SHP77 (cell line): ENCODE measurements at regions not wholly inside any gene's neighbourhood (a gene's known extent, or its start where the extent isn't known, plus 50 kb on each side); places are given as distances from the start of the nearest gene placed in this dataset.

Experiments
- DNase-seq, 2 experiments: peaks; one replicate each; lab custom pipeline; 2025; lab: John Stamatoyannopoulos, UW

- DNase-seq: no peak
These were observed 1558.9 kb downstream of the FAM181B start for GRCh38 chr11:81174646-81175330.

DNA sequence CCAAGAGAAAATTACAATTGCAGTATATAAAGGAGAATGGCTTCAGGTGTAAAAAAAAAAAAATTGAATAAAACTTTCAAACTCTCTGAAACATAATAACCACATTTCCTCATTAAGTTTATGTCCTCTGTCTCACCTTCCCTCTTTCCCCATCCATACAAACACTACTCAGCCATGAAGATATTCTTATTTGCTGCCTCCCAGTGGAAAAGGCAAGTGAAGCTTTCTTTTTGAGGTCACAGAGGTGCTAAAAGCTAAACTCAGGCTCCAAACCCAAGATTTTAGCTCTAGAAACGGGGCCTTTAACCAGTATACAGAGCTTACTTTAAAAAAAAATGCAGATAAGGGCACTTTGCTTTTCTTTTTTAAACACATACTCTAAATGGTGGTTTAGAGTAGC, 1568.5 kb downstream of the FAM181B start:
- no peak for DNase-seq

- no peak for DNase-seq
These were observed 1573.8 kb downstream of the FAM181B start for GRCh38 chr11:81159900-81160299.

DNA sequence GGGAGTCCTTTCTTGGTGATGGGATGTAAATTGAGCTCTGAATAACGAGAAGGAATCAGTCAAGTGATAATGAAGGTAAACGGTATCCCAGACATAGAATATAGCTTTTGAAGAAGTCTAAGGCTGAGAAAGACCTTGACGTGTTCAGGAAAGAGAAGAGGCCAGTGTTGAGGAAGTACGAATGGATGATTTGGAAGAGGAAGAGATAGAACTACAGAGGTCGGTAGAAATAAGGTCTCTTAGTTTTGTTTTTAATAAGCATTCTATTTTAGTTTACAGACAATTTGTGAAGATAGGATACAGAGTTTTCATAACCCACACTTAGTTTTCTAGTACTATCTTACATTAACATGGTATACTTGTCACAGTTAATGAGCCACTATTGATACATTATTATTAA, 1598.1 kb downstream of the FAM181B start:
- DNase-seq: no peak

GRCh38 chr11:81129618-81130017, 1604.0 kb downstream of the FAM181B start:
- no peak for DNase-seq

DNA sequence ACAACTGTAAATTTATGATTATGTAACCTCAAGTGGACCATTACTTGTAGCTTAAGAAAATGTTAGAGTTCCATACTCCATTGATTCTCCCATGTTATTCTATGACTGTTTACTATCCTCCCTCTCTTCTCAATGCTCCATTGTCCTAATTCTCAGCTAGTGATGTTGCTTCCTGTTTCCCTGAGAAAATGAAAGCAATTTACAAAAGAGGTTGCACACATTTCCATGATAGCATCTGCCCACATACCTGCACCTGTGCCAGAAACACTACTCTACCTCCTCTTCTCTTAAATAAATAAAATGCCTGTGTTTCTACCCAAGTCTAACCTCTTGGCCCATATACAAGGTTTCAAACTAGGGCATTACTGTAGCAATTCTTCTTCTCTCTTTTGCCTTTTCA, 1620.9 kb downstream of the FAM181B start:
- no peak for DNase-seq

GRCh38 chr11:81104051-81104450, 1629.6 kb downstream of the FAM181B start:
- no peak for DNase-seq

DNA sequence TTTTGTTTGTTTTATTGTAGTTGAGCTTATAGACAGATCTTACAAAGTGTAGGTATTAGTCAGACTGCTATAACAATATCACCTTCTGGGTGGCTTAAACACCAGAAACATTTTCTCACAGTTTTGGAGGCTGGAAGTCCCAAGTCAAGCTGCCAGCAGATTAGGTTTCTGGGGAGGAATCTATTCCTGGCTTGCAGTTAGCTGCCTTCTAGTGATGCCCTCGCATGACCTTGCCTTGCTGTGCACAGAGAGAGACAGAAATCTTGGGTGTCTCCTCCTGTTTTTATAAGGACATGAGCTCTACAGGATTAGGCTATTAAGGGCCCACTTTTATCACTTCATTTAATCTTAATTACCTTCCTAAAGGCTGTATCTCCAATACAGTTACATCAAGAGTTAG, 1635.2 kb downstream of the FAM181B start:
- DNase-seq: no peak

DNA sequence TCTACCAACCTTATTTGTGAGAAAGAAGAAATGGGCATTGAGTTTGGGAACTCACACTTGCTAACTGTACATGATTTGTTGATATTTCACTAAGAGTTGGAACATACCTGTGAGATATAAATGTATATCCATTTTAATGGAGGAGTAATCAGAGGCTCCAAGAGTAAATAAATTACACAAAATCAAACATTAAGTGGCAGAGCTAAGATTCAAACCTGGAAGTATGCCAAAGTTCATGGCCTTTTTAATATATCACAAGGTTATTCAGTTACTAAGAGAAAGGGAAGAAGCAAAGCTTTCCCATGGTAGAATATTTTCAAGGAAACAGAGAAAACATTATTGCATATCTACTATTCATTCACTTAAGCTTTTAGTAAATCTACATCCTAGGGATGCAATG, 1641.1 kb downstream of the FAM181B start:
- no peak for DNase-seq

- no peak for DNase-seq
These were observed 1644.4 kb downstream of the FAM181B start for GRCh38 chr11:81089242-81089641.

DNA sequence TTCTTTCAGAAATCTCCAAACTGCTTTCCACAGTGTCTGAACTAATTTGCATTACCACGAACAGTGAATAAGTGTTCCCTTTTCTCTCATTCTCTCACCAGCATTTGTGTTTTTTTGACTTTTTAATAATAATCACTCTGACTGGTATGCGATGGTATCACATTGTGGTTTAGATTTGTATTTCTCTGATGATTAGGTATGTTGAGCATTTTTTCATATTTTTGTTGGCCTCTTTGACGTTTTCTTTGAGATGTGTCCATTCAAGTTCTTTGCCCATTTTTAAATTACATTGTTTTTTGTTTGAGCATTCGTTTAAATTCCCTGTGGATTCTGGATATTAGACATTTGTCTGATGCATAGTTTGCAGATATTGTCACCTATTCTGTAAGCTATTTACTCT, 1639.6 kb upstream of the TENM4 start:
- DNase-seq: no peak

DNA sequence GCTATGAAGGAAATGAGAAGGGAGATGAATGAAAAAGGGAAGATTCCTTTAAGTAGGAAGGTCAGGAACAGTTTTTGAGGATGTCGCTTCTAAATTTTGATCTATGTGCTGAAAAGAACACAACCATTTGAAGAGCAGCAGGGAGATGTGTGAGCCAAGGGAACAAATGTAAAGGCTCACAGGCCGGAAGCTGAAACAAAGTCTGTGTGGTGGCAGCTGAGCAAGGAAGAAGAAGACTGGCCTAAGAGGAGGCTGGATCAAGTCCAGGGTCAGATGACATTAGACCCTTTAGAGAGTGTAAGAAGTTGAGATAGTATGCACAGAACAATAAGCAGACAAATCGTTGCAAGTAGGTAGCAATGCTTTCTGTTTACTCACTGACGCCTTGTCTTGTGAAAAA, 1631.4 kb upstream of the TENM4 start:
- no peak for DNase-seq

GRCh38 chr11:81071606-81072005, 1630.8 kb upstream of the TENM4 start:
- DNase-seq: no peak

DNA sequence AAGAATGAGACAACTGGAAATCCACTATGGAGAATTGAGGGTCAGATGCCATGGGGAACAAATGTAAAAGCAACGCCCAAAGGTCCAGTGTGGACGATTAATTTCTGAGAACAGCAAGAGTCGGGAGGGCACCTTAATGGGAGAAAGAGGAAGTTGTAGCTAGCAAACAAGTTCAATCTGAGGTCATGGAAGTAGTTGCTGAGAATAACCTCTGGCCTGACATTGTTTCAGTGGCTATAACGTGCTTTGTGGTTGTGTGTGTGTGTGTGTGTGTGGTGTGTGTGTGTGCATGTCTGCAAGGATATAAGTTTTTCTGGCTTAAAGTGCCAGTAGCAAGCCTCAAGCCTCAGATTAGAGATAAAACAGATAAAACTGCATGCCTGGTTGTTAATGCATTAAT, 1630.1 kb upstream of the TENM4 start:
- no peak for DNase-seq

GRCh38 chr11:81059356-81059755, 1618.5 kb upstream of the TENM4 start:
- no peak for DNase-seq

GRCh38 chr11:81052344-81053158, 1611.7 kb upstream of the TENM4 start:
- no peak for DNase-seq

DNA sequence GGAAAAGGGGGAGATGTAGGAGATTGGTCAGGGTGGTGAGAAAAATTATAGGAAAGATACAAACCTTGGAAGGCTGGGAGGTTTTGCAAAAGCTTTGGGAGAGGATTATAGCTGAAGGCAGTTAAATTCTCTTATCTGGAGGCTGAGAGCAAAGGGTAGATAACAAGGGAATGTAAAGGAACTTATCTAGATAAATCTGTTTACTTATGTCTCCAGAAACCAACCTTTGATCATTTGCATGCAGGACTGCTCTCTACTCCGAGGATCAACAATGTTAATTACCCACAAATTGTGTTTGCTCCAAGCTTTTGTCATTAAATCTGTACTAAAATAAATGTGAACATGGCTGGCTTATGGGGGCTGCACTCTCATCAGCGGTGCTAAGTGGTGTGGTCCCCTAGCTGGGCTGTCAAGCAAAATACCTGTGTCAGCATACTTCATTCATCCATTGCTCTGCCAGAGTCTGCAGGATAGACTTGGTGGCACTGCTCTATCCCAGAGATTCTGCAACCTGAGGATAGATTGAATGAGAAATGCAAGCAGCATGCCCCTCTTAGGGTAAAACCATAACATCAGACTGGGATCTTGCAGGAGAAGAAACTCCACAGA, 1599.2 kb upstream of the TENM4 start:
- no peak for DNase-seq

GRCh38 chr11:81036168-81036870, 1595.5 kb upstream of the TENM4 start:
- no peak for DNase-seq

DNA sequence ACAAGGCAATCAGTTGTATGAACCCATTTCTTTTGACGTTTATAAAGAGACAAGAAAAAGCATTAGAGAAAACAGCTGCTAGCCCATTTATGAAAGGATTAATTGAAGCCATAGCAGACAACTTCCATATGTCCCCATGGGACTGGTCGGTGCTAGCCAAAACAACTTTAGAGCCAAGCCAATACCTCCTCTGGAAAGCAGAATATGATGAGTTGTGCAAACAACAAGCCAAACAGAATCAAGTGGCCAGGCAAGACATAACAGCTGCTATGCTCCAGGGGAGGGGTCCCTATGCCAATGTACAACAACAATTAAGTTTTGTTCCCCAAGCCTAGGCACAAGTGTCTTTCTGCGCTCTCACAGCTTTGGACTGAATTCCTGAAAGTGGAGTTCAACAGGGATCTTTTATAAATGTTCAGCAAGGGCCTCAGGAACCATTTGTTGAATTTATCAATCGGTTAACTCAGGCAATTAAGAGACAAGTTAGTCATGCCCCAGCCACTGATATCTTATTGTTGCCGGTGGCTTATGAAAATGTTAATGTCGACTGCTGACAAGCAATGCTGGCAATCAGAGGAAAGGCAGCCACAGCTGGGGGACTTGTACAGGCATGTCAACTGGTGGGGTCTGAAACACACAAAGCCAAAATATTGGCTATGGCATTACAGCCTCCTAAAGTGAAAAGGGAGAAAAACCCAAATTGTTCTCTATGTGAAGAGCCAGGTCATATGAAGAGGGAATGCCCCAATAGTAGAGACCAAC, 1593.1 kb upstream of the TENM4 start:
- DNase-seq: no peak

- no peak for DNase-seq
These were observed 1592.1 kb upstream of the TENM4 start for GRCh38 chr11:81032906-81033305.

DNA sequence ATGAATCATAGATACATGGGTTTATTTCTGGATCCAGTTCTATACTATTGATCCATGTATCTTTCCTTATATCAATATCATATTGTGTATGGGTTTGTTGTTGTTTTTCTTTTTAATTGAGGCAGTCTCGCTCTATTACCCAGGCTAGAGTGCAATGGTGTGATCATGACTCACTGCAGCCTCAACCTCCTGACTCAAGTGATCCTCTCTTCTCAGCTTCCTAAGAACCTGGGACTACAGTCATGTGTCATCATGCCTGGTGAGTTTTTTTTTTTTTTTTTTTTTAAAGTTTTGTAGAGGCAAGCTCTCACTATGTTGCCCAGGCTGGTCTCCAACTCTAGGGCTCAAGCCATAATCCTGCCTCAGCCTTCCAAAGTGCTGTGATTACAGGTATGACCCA, 1589.4 kb upstream of the TENM4 start:
- no peak for DNase-seq

- no peak for DNase-seq
These were observed 1585.2 kb upstream of the TENM4 start for GRCh38 chr11:81026032-81026431.
